ENCODE measurements at regions not wholly inside any gene's neighbourhood (a gene's known extent, or its start where the extent isn't known, plus 50 kb on each side); places are given as distances from the start of the nearest gene placed in this dataset.

DNA sequence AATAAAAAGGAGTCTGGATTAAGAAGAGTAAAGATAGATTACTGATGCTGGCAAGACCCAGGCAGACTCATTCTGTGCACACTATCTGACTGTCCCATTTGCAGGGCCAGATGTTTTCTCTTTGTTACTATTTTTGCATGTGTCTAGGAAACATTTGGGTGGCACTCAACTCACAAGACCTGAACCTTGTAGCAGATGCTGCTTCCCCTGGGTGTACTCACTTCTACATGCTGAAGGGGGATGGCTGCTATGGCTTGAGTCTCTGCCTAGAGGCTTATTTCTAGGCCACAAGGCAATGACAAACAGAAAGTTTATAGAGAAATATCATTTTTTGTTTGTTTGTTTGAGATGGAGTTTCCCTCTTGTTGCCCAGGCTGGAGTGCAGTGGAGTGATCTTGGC lies 351.4 kb downstream of the FOXA2 start:
- TF ChIP-seq, protein P1, sequence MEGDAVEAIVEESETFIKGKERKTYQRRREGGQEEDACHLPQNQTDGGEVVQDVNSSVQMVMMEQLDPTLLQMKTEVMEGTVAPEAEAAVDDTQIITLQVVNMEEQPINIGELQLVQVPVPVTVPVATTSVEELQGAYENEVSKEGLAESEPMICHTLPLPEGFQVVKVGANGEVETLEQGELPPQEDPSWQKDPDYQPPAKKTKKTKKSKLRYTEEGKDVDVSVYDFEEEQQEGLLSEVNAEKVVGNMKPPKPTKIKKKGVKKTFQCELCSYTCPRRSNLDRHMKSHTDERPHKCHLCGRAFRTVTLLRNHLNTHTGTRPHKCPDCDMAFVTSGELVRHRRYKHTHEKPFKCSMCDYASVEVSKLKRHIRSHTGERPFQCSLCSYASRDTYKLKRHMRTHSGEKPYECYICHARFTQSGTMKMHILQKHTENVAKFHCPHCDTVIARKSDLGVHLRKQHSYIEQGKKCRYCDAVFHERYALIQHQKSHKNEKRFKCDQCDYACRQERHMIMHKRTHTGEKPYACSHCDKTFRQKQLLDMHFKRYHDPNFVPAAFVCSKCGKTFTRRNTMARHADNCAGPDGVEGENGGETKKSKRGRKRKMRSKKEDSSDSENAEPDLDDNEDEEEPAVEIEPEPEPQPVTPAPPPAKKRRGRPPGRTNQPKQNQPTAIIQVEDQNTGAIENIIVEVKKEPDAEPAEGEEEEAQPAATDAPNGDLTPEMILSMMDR (IDR thresholded peaks at IDR 0.05), result no peak
- no peak for TF ChIP-seq POLR2A (IDR thresholded peaks at IDR 0.05)

Data from testis (tissue), 2 donors.